HEK293T (cell line): ENCODE measurements at regions not wholly inside any gene's neighbourhood (a gene's known extent, or its start where the extent isn't known, plus 50 kb on each side); places are given as distances from the start of the nearest gene placed in this dataset.

Experiments
- CTCF ChIA-PET: fragments of 350-600 bp; formaldehyde crosslinking; extraction: SDS; loops from one replicate; lab custom pipeline; 2021; ENCODE audit warnings: antibody characterized with exemption, inconsistent platforms; lab: Yijun Ruan, JAX
- POLR2A ChIA-PET: fragments of 350-600 bp; formaldehyde crosslinking; extraction: SDS; loops from one replicate; lab custom pipeline; 2020; ENCODE audit warnings: antibody characterized with exemption, inconsistent platforms; lab: Yijun Ruan, JAX
- DNase-seq: peaks from one replicate; pipeline ENCODE4 v3.0.0; 2012; ENCODE audit warnings: mixed read lengths; ENCODE audit errors: extremely low spot score
- BHLHE40 ChIP-seq: fragments of 450-650 bp; IDR thresholded peaks from 2 replicates; pipeline ENCODE4 v1.6.1; 2016; ENCODE audit warnings: mild to moderate bottlenecking, moderate library complexity, borderline replicate concordance
- CTBP1 ChIP-seq: fragments of 450-650 bp; IDR thresholded peaks from 2 replicates; pipeline ENCODE4 v1.6.1; 2016; ENCODE audit warnings: borderline replicate concordance
- ELF4 ChIP-seq: fragments of 450-650 bp; IDR thresholded peaks from 2 replicates; pipeline ENCODE4 v1.6.1; 2017; ENCODE audit warnings: antibody characterized with exemption
- FOXA1 ChIP-seq: fragments of 450-650 bp; IDR thresholded peaks from 2 replicates; pipeline ENCODE4 v1.6.1; 2016; ENCODE audit warnings: mild to moderate bottlenecking
- FOXK2 ChIP-seq: fragments of 450-650 bp; IDR thresholded peaks from 2 replicates; pipeline ENCODE4 v1.6.1; 2016; ENCODE audit warnings: mild to moderate bottlenecking
- HDGF ChIP-seq: fragments of 450-650 bp; IDR thresholded peaks from 2 replicates; pipeline ENCODE4 v1.6.1; 2017; ENCODE audit warnings: antibody characterized with exemption, borderline replicate concordance
- L3MBTL2 ChIP-seq: fragments of 450-650 bp; conservative IDR thresholded peaks from 2 replicates; pipeline ENCODE4 v1.6.1; 2016; ENCODE audit warnings: mild to moderate bottlenecking
- LEF1 ChIP-seq: fragments of 450-650 bp; IDR thresholded peaks from 2 replicates; pipeline ENCODE4 v1.6.1; 2017; ENCODE audit warnings: mild to moderate bottlenecking, borderline replicate concordance
- SUZ12 ChIP-seq: fragments of 450-650 bp; IDR thresholded peaks from 2 replicates; pipeline ENCODE4 v1.6.1; 2016; ENCODE audit warnings: mild to moderate bottlenecking
- TF ChIP-seq, protein P1 (sequence below): fragments of 450-650 bp; IDR thresholded peaks from 2 replicates; pipeline ENCODE4 v1.6.1; 2016

DNA sequence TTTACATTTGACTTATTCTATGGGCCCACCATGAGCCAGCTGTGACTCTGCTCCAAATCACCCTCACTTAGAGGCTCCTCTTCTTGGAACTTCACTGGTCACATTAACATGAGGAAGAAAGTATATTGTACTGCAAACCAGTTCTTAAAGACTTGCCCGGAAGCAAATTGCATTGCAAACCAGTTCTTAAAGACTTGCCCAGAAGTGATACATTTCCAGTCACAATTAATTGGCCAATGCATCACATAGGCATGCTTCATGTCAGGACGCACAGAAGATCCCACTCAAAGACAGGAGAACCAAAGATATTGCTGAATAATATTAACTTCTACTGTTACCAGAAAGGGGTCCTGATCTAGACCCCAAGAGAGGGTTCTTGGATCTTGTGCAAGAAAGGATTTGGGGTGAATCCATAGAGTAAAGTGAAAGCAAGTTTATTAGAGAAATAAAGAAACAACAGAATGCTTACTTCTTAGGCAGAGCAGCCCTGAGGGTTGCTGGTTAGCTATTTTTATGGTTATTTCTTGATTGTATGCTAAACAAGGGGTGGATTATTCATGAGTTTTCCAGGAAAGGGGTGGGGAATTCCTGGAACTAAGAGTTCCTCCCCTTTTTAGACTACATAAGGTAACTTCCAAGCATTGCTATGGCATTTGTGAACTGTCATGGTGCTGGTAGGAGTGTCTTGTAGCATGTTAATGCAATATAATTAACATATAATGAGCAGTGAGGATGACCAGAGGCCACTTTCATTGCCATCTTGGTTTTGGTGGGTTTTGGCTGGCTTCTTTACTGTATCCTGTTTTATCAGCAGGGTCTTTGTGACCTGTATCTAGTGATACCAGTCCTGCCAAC lies 54.6 kb upstream of the HCCS start:
- DNase-seq = no peak
- CTCF ChIA-PET = no interaction called here
- TF ChIP-seq FOXA1 (no peak), LEF1 (no peak), L3MBTL2 (no peak), SUZ12 (no peak), CTBP1 (no peak), HDGF (no peak), FOXK2 (no peak), BHLHE40 (no peak)
- TF ChIP-seq, protein P1, sequence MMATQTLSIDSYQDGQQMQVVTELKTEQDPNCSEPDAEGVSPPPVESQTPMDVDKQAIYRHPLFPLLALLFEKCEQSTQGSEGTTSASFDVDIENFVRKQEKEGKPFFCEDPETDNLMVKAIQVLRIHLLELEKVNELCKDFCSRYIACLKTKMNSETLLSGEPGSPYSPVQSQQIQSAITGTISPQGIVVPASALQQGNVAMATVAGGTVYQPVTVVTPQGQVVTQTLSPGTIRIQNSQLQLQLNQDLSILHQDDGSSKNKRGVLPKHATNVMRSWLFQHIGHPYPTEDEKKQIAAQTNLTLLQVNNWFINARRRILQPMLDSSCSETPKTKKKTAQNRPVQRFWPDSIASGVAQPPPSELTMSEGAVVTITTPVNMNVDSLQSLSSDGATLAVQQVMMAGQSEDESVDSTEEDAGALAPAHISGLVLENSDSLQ = no peak
- POLR2A ChIA-PET = no interaction called here

DNA sequence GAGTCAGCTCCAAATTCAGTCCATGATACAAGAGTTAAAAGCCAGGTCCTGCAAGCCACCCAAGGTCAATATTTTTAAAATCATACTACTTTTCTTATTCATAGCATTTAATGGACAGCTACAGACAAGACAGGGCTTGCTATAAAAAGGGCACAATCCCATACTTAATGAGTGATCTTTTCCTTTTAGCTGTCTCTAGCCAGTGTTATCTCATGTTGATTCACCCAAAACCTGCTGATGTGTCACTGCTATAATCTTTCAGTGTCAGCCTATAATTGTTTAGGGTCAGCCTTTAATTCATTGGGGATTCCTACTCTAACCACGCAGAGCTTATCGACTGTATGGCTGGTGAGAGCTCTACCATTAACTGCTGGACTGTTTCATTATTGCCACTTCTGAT lies 51.2 kb upstream of the HCCS start:
- POLR2A ChIA-PET = no interaction called here
- TF ChIP-seq ELF4 = no peak
- CTCF ChIA-PET = no interaction called here

More for the DNA sequence above, 51.2 kb upstream of the HCCS start:
- DNase-seq = no peak
